ENCODE measurements at regions not wholly inside any gene's neighbourhood (a gene's known extent, or its start where the extent isn't known, plus 50 kb on each side); places are given as distances from the start of the nearest gene placed in this dataset.

GRCh38 chr5:125254267-125254666 is 507.8 kb upstream of the ZNF608 start:
- Mint-ChIP-seq H3K4me3 (no peak overlapping the region), H3K4me1 (peaks cover 7% of the 10 kb centered on the region), H3K36me3 (ENCODE audit: low read depth) (peaks cover 19% of the 10 kb centered on the region), H3K27me3 (ENCODE audit: insufficient read depth) (no peaks in the 10 kb centered on the region), H3K27ac (no peak overlapping the region), H3K9me3 (peaks cover 45% of the 10 kb centered on the region)
- Histone ChIP-seq H3K4me3 (ENCODE audit: low read length) (peak overlapping the region; percentile 38), H3K9me3 (ENCODE audit: control insufficient read depth, low read length) (peaks cover 39% of the 10 kb centered on the region), H3K36me3 (ENCODE audit: control insufficient read depth, insufficient read depth, low read length) (no peaks in the 10 kb centered on the region), H3K4me1 (ENCODE audit: control insufficient read depth, insufficient read depth, low read length) (no peaks in the 10 kb centered on the region), H3K9ac (ENCODE audit: extremely low read depth, low read length, poor library complexity, severe bottlenecking) (no peak overlapping the region), H3K27ac (ENCODE audit: low read depth, low read length) (no peak overlapping the region), H3K27me3 (ENCODE audit: control insufficient read depth, insufficient read depth, low read length, poor library complexity, severe bottlenecking) (no peaks in the 10 kb centered on the region)
- TF ChIP-seq, protein P1, sequence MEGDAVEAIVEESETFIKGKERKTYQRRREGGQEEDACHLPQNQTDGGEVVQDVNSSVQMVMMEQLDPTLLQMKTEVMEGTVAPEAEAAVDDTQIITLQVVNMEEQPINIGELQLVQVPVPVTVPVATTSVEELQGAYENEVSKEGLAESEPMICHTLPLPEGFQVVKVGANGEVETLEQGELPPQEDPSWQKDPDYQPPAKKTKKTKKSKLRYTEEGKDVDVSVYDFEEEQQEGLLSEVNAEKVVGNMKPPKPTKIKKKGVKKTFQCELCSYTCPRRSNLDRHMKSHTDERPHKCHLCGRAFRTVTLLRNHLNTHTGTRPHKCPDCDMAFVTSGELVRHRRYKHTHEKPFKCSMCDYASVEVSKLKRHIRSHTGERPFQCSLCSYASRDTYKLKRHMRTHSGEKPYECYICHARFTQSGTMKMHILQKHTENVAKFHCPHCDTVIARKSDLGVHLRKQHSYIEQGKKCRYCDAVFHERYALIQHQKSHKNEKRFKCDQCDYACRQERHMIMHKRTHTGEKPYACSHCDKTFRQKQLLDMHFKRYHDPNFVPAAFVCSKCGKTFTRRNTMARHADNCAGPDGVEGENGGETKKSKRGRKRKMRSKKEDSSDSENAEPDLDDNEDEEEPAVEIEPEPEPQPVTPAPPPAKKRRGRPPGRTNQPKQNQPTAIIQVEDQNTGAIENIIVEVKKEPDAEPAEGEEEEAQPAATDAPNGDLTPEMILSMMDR (conservative IDR thresholded peaks at IDR 0.05), result no peak
- DNase-seq, result no peak
- WGBS, 2 experiments (ENCODE audit: insufficient coverage in 1 of 2, insufficient read length in 1 of 2), result 78 to 88% methylated on average over 2 to 3 of the region's 3 CpGs

DNA sequence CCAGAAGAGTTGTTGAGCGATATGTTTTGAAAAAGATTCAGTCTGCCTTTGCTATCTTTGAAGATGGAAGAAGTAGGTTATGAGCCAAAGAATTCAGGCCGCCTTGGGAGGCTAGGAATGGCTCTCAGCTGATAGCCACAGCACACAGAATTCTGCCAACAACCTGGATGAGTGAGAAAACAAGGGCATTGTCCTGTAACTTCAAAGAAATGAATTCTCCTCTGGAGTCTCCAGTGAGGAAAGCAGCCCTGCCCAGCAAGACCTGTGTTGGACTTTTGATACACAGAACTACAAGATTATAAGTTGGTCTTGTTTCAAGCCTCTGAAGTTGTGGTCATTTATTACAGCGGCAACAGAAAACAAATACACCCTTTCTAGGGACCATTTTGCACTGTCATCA is 509.9 kb upstream of the ZNF608 start:
- WGBS, 2 experiments (ENCODE audit: insufficient coverage in 1 of 2, insufficient read length in 1 of 2), result 90 to 91% methylated on average over 3 of the region's 3 CpGs
- H3K27ac ChIP-seq (ENCODE audit: low read depth, low read length), result no peak overlapping the region
- peaks cover 40% of the 10 kb centered on the region for H3K9me3 Mint-ChIP-seq

DNA sequence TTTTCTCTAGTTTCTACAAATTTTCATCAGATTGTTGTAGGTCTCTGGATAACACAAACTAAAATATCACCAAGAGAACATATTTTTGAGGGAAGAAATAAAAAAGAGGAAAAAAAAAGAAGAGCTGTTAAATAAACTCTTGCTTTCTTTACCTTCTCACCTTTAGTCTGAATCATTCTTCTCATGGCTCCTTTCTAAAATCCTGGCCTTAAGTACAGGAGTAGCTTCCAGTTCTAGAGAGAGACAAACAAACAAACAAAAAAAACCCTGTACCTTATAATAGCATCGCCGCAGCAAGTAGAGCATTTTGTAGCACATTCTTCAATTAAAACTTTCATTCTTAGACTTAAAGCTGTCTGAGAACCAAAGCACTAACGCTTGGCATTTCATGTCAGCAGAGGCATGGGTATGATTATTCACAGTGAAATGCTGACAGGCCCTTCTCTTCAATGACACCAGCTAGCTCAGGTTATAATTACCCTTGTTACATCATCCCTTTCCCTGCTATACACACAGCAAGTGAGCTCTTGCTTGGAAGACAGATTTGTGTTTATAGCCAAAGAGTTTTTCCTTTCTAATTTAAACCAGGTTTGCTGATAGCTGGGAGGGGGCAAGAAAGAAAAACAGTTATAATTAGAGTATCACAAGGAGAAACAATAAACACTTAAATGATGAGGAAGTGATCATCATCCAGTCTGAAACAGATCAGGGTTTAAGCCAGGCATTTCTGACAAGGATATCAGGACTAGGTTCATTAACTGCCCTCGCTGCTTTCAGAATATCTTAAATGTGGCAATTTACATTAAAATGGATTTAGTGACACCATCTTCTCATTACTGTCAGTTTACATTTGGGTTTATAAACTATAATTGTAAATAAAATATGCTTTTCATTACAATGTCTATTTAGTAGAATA is 510.9 kb upstream of the ZNF608 start:
- TF ChIP-seq, protein P1 (conservative IDR thresholded peaks at IDR 0.05), result no peak
- no peak overlapping the region for H3K27ac ChIP-seq (ENCODE audit: low read depth, low read length)
- no peak overlapping the region for H3K4me3 Mint-ChIP-seq
- H3K27ac Mint-ChIP-seq, result no peak overlapping the region
- peaks cover 18% of the 10 kb centered on the region for H3K36me3 Mint-ChIP-seq (ENCODE audit: low read depth)
- WGBS, 2 experiments (ENCODE audit: insufficient coverage in 1 of 2, insufficient read length in 1 of 2), result 84 to 93% methylated on average over 2 to 4 of the region's 4 CpGs
- peaks cover 7% of the 10 kb centered on the region for H3K4me1 Mint-ChIP-seq
- H3K9me3 ChIP-seq (ENCODE audit: control insufficient read depth, low read length), result peaks cover 30% of the 10 kb centered on the region
- H3K27me3 ChIP-seq (ENCODE audit: control insufficient read depth, insufficient read depth, low read length, poor library complexity, severe bottlenecking), result no peaks in the 10 kb centered on the region
- no peak overlapping the region for H3K9ac ChIP-seq (ENCODE audit: extremely low read depth, low read length, poor library complexity, severe bottlenecking)
- DNase-seq, result no peak
- no peaks in the 10 kb centered on the region for H3K4me1 ChIP-seq (ENCODE audit: control insufficient read depth, insufficient read depth, low read length)
- H3K4me3 ChIP-seq (ENCODE audit: low read length), result no peak overlapping the region
- H3K36me3 ChIP-seq (ENCODE audit: control insufficient read depth, insufficient read depth, low read length), result no peaks in the 10 kb centered on the region
- peaks cover 32% of the 10 kb centered on the region for H3K9me3 Mint-ChIP-seq
- H3K27me3 Mint-ChIP-seq (ENCODE audit: insufficient read depth), result no peaks in the 10 kb centered on the region

More for the DNA sequence above, 509.9 kb upstream of the ZNF608 start:
- peaks cover 39% of the 10 kb centered on the region for H3K9me3 ChIP-seq (ENCODE audit: control insufficient read depth, low read length)
- DNase-seq, result no peak
- no peaks in the 10 kb centered on the region for H3K36me3 ChIP-seq (ENCODE audit: control insufficient read depth, insufficient read depth, low read length)
- no peaks in the 10 kb centered on the region for H3K4me1 ChIP-seq (ENCODE audit: control insufficient read depth, insufficient read depth, low read length)
- H3K4me3 Mint-ChIP-seq, result no peak overlapping the region
- no peaks in the 10 kb centered on the region for H3K27me3 Mint-ChIP-seq (ENCODE audit: insufficient read depth)
- no peaks in the 10 kb centered on the region for H3K27me3 ChIP-seq (ENCODE audit: control insufficient read depth, insufficient read depth, low read length, poor library complexity, severe bottlenecking)
- H3K4me3 ChIP-seq (ENCODE audit: low read length), result no peak overlapping the region
- peaks cover 20% of the 10 kb centered on the region for H3K36me3 Mint-ChIP-seq (ENCODE audit: low read depth)
- H3K27ac Mint-ChIP-seq, result no peak overlapping the region
- H3K9ac ChIP-seq (ENCODE audit: extremely low read depth, low read length, poor library complexity, severe bottlenecking), result no peak overlapping the region
- TF ChIP-seq, protein P1 (conservative IDR thresholded peaks at IDR 0.05), result no peak
- H3K4me1 Mint-ChIP-seq, result peaks cover 7% of the 10 kb centered on the region
